H9 (cell line): ENCODE measurements at regions not wholly inside any gene's neighbourhood (a gene's known extent, or its start where the extent isn't known, plus 50 kb on each side); places are given as distances from the start of the nearest gene placed in this dataset.

Experiments
- DNase-seq: peaks from one replicate; pipeline ENCODE4 v3.0.0-alpha.2; 2017
- H2AFZ ChIP-seq: one replicate; pipeline ENCODE4 v1.6.1; 2013; ENCODE audit warnings: mild to moderate bottlenecking, low read length, control low read depth, moderate library complexity
- H2AK5ac ChIP-seq: 2 replicates; pipeline ENCODE4 v1.6.1; 2013; ENCODE audit warnings: low read length, control low read depth, mixed read lengths; ENCODE audit not compliant: insufficient read length
- H2BK120ac ChIP-seq: one replicate; pipeline ENCODE4 v1.6.1; 2013; ENCODE audit warnings: low read depth, mild to moderate bottlenecking, low read length, control low read depth, inconsistent platforms; ENCODE audit not compliant: poor library complexity, severe bottlenecking
- H2BK12ac ChIP-seq: 2 replicates; pipeline ENCODE4 v1.6.1; 2013; ENCODE audit warnings: low read length, control low read depth, mixed read lengths, low read depth; ENCODE audit not compliant: insufficient read length
- H2BK15ac ChIP-seq: 2 replicates; pipeline ENCODE4 v1.6.1; 2013; ENCODE audit warnings: low read depth, low read length, control low read depth
- H2BK20ac ChIP-seq: one replicate; pipeline ENCODE4 v1.6.1; 2013; ENCODE audit warnings: low read depth, mild to moderate bottlenecking, low read length, control low read depth, inconsistent platforms; ENCODE audit not compliant: poor library complexity, severe bottlenecking
- H2BK5ac ChIP-seq: 2 replicates; pipeline ENCODE4 v1.6.1; 2013; ENCODE audit warnings: low read length, control low read depth, mixed read lengths; ENCODE audit not compliant: insufficient read length
- H3K14ac ChIP-seq: 2 replicates; pipeline ENCODE4 v1.6.1; 2013; ENCODE audit warnings: low read length, control low read depth; ENCODE audit not compliant: insufficient read depth
- H3K18ac ChIP-seq: 2 replicates; pipeline ENCODE4 v1.6.1; 2013; ENCODE audit warnings: low read depth, mild to moderate bottlenecking, mixed read lengths, low read length, control low read depth; ENCODE audit not compliant: insufficient read length
- H3K23ac ChIP-seq: 2 replicates; pipeline ENCODE4 v1.6.1; 2013; ENCODE audit warnings: low read length, control low read depth, mixed read lengths, low read depth; ENCODE audit not compliant: insufficient read length
- H3K23me2 ChIP-seq: 2 replicates; pipeline ENCODE4 v1.6.1; 2013; ENCODE audit warnings: low read depth, mild to moderate bottlenecking, mixed read lengths, low read length, control low read depth; ENCODE audit not compliant: insufficient read length, poor library complexity, severe bottlenecking
- H3K27ac ChIP-seq: 2 replicates; pipeline ENCODE4 v1.5.1; 2013; ENCODE audit warnings: low read length, control low read depth, mixed read lengths, low read depth; ENCODE audit not compliant: insufficient read length
- H3K27me3 ChIP-seq: 2 replicates; pipeline ENCODE4 v1.6.1; 2013; ENCODE audit warnings: low read length, control low read depth, inconsistent platforms; ENCODE audit not compliant: insufficient read depth
- H3K4ac ChIP-seq: 2 replicates; pipeline ENCODE4 v1.6.1; 2013; ENCODE audit warnings: low read depth, mild to moderate bottlenecking, control low read depth, inconsistent platforms, low read length, moderate library complexity
- H3K4me1 ChIP-seq: 2 replicates; pipeline ENCODE4 v1.6.1; 2013; ENCODE audit warnings: low read length, control low read depth, inconsistent platforms; ENCODE audit not compliant: insufficient read depth
- H3K4me2 ChIP-seq: 2 replicates; pipeline ENCODE4 v1.6.1; 2013; ENCODE audit warnings: low read length, control low read depth, mixed read lengths; ENCODE audit not compliant: insufficient read length, insufficient read depth
- H3K56ac ChIP-seq: 2 replicates; pipeline ENCODE4 v1.6.1; 2013; ENCODE audit warnings: low read depth, mild to moderate bottlenecking, mixed read lengths, low read length, control low read depth; ENCODE audit not compliant: insufficient read length
- H3K79me1 ChIP-seq: 2 replicates; pipeline ENCODE4 v1.6.1; 2013; ENCODE audit warnings: low read depth, mild to moderate bottlenecking, moderate library complexity, low read length, control low read depth, inconsistent platforms; ENCODE audit not compliant: insufficient read depth, poor library complexity, severe bottlenecking
- H3K79me2 ChIP-seq: 2 replicates; pipeline ENCODE4 v1.6.1; 2013; ENCODE audit warnings: low read length, control low read depth, inconsistent platforms; ENCODE audit not compliant: insufficient read depth
- H3K9ac ChIP-seq: 2 replicates; pipeline ENCODE4 v1.6.1; 2013; ENCODE audit warnings: low read length, control low read depth, mixed read lengths; ENCODE audit not compliant: insufficient read length; ENCODE audit errors: extremely low read depth
- H3K9me3 ChIP-seq: one replicate; pipeline ENCODE4 v1.6.1; 2013; ENCODE audit warnings: low read depth, low read length, inconsistent platforms; ENCODE audit not compliant: control insufficient read depth
- H3T11ph ChIP-seq: one replicate; pipeline ENCODE4 v1.6.1; 2013; ENCODE audit warnings: mild to moderate bottlenecking, low read length, control low read depth, inconsistent platforms
- H4K20me1 ChIP-seq: one replicate; pipeline ENCODE4 v1.6.1; 2013; ENCODE audit not compliant: control insufficient read depth, insufficient read length, insufficient read depth
- H4K5ac ChIP-seq: 2 replicates; pipeline ENCODE4 v1.6.1; 2013; ENCODE audit warnings: low read depth, mild to moderate bottlenecking, mixed read lengths, low read length, control low read depth; ENCODE audit not compliant: insufficient read length
- H4K8ac ChIP-seq: replicated peaks from 2 replicates; pipeline ENCODE4 v1.6.1; 2013; ENCODE audit warnings: low read length, control low read depth, mixed read lengths, low read depth; ENCODE audit not compliant: insufficient read length
- H4K91ac ChIP-seq: 2 replicates; pipeline ENCODE4 v1.6.1; 2013; ENCODE audit warnings: low read depth, mild to moderate bottlenecking, moderate library complexity, mixed read lengths, low read length, control low read depth; ENCODE audit not compliant: insufficient read length
- H3K27ac Mint-ChIP-seq, 3 experiments: 2 replicates in 2 of 3; 3 replicates in 1 of 3; pipeline ENCODE4 v1.8.0; 2020 to 2021; ENCODE audit warnings: mixed read lengths in 3 of 3, mild to moderate bottlenecking in 1 of 3, moderate library complexity in 1 of 3
- H3K27me3 Mint-ChIP-seq: 2 replicates; pipeline ENCODE4 v1.8.0; 2021; ENCODE audit warnings: low read depth, mild to moderate bottlenecking, moderate library complexity, mixed read lengths
- H3K36me3 Mint-ChIP-seq, 3 experiments: 2 replicates in 2 of 3; 3 replicates in 1 of 3; pipeline ENCODE4 v1.8.0; 2020 to 2021; ENCODE audit warnings: low read depth in 3 of 3, mixed read lengths in 3 of 3; ENCODE audit not compliant: insufficient read depth in 1 of 3
- H3K4me1 Mint-ChIP-seq, 2 experiments: 2 replicates each; pipeline ENCODE4 v1.8.0; 2020; ENCODE audit warnings: mixed read lengths in 2 of 2
- H3K4me3 Mint-ChIP-seq, 2 experiments: 2 replicates in 1 of 2; 3 replicates in 1 of 2; pipeline ENCODE4 v1.8.0; 2020 to 2021; ENCODE audit warnings: mild to moderate bottlenecking in 2 of 2, mixed read lengths in 2 of 2, moderate library complexity in 1 of 2
- H3K9me3 Mint-ChIP-seq, 2 experiments: 2 replicates in 1 of 2; 3 replicates in 1 of 2; pipeline ENCODE4 v1.8.0; 2020; ENCODE audit warnings: mild to moderate bottlenecking in 2 of 2, mixed read lengths in 2 of 2, moderate library complexity in 1 of 2
- WGBS: extraction: QIAGEN DNeasy Blood & Tissue Kit; methylation state at CpG from one replicate; pipeline ENCODE4 v1.1.7; 2013; ENCODE audit warnings: missing lambda C conversion rate, low lambda C conversion rate, mixed read lengths; ENCODE audit not compliant: insufficient read length; ENCODE audit errors: extremely low coverage; 5-methylcytosine and 5-hydroxymethylcytosine counted together
- TF ChIP-seq, protein P1 (sequence below): fragments of 200-600 bp; sonication (generic); conservative IDR thresholded peaks from 3 replicates; pipeline ENCODE4 v1.8.0; 2021; ENCODE audit warnings: antibody characterized with exemption, mild to moderate bottlenecking

DNA sequence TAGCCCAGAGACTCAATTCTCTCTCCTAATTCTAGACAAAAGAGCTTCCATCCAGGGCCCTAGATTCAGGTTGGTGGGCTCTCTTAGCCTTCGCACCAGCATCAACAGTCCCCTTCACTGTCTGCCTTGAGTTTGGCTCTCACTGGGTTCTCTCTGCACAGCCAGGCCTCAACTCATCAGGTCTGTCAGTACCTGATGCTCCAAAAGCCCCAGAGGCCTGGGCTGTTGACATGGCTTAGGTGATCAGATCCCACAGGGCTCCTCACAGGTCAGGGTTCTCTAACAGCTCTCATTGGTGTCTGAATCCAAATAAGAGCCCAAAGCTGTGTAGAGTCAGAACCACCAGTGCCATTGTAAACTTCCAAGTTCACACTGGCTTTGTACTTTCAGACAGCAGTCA is 206.6 kb upstream of the PPP2R3A start:
- no peak overlapping the region for H3K27ac ChIP-seq
- no CpG with 5 or more reads among the region's 1 CpG for WGBS
- Mint-ChIP-seq H3K27ac (peak overlapping the region in 1 of 3 experiments; percentile 28; a peak in 1 of 7 replicates), H3K9me3 (no peaks in the 10 kb centered on the region; a peak in 1 of 5 replicates), H3K4me3 (no peak overlapping the region), H3K27me3 (peaks cover 2% of the 10 kb centered on the region; the same call in 1 of the 2 replicates), H3K36me3 (no peaks in the 10 kb centered on the region; a peak in 1 of 7 replicates), H3K4me1 (peaks cover 6 to 11% of the 10 kb centered on the region in 2 experiments)
- H3K4me2 ChIP-seq, result no peak overlapping the region
- H2AFZ ChIP-seq, result no peak overlapping the region
- no peak overlapping the region for H2BK5ac ChIP-seq
- H2AK5ac ChIP-seq, result no peak overlapping the region
- no peak overlapping the region for H3K14ac ChIP-seq
- no peak overlapping the region for H3K4ac ChIP-seq
- TF ChIP-seq, protein P1, sequence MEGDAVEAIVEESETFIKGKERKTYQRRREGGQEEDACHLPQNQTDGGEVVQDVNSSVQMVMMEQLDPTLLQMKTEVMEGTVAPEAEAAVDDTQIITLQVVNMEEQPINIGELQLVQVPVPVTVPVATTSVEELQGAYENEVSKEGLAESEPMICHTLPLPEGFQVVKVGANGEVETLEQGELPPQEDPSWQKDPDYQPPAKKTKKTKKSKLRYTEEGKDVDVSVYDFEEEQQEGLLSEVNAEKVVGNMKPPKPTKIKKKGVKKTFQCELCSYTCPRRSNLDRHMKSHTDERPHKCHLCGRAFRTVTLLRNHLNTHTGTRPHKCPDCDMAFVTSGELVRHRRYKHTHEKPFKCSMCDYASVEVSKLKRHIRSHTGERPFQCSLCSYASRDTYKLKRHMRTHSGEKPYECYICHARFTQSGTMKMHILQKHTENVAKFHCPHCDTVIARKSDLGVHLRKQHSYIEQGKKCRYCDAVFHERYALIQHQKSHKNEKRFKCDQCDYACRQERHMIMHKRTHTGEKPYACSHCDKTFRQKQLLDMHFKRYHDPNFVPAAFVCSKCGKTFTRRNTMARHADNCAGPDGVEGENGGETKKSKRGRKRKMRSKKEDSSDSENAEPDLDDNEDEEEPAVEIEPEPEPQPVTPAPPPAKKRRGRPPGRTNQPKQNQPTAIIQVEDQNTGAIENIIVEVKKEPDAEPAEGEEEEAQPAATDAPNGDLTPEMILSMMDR, result no peak
- no peak overlapping the region for H3K18ac ChIP-seq
- H3T11ph ChIP-seq, result no peak overlapping the region
- no peaks in the 10 kb centered on the region for H3K27me3 ChIP-seq
- no peaks in the 10 kb centered on the region for H3K79me1 ChIP-seq
- no peak overlapping the region for H3K56ac ChIP-seq
- H3K79me2 ChIP-seq, result no peaks in the 10 kb centered on the region
- H4K5ac ChIP-seq, result no peak overlapping the region
- H2BK20ac ChIP-seq, result no peak overlapping the region
- no peak overlapping the region for H4K8ac ChIP-seq
- H2BK12ac ChIP-seq, result no peak overlapping the region
- H3K9ac ChIP-seq, result no peak overlapping the region
- H3K23me2 ChIP-seq, result no peaks in the 10 kb centered on the region
- H4K91ac ChIP-seq, result no peak overlapping the region
- H3K4me1 ChIP-seq, result no peaks in the 10 kb centered on the region
- no peak for DNase-seq
- H3K9me3 ChIP-seq, result no peaks in the 10 kb centered on the region
- no peak overlapping the region for H2BK120ac ChIP-seq
- H2BK15ac ChIP-seq, result no peak overlapping the region
- H4K20me1 ChIP-seq, result no peaks in the 10 kb centered on the region
- no peak overlapping the region for H3K23ac ChIP-seq
